Gastrocnemius medialis (tissue), 4 donors: ENCODE measurements at regions not wholly inside any gene's neighbourhood (a gene's known extent, or its start where the extent isn't known, plus 50 kb on each side); places are given as distances from the start of the nearest gene placed in this dataset.

Source experiments
- ATAC-seq, 2 donors: fragments of 150-250 bp; one replicate each; pipeline ENCODE4 v1.9.1; 2016
- DNase-seq, 2 donors: peaks; one replicate each; pipeline ENCODE4 v3.0.0-alpha.2; 2019
- H3K27ac ChIP-seq, 4 donors: fragments of 200-600 bp; sonication (generic); 1 replicate in 1 of 4; 2 replicates in 3 of 4; pipeline ENCODE4 v1.5.1; 2016 to 2018; ENCODE audit warnings: mild to moderate bottlenecking in 2 of 4, moderate library complexity in 1 of 4
- H3K27me3 ChIP-seq, 3 donors: fragments of 200-600 bp; sonication (generic) in 2 of 3; 1 replicate in 1 of 3; 2 replicates in 2 of 3; pipeline versions ENCODE4 v1.5.1 to v1.6.0; 2016 to 2019; ENCODE audit warnings: mild to moderate bottlenecking in 1 of 3, moderate library complexity in 1 of 3
- H3K36me3 ChIP-seq, 2 donors: fragments of 200-600 bp; sonication (generic) in 1 of 2; one replicate each; pipeline ENCODE4 v1.5.1; 2017 to 2018
- H3K4me1 ChIP-seq, 2 donors: fragments of 200-600 bp; sonication (generic) in 1 of 2; one replicate each; pipeline ENCODE4 v1.5.1; 2016 to 2017; ENCODE audit warnings: mild to moderate bottlenecking in 2 of 2
- H3K4me3 ChIP-seq, 4 donors: fragments of 200-600 bp; sonication (generic) in 3 of 4; 1 replicate in 1 of 4; 2 replicates in 3 of 4; pipeline ENCODE4 v1.5.1; 2016 to 2019; ENCODE audit warnings: mild to moderate bottlenecking in 2 of 4
- H3K9me3 ChIP-seq, 3 donors: fragments of 200-600 bp; sonication (generic) in 2 of 3; 1 replicate in 1 of 3; 2 replicates in 2 of 3; pipeline ENCODE4 v1.5.1; 2016 to 2019
- CTCF ChIP-seq, 5 experiments: fragments of 450-650 bp in 3 of 5; fragments of 200-600 bp in 2 of 5; sonication (generic) in 2 of 5; IDR thresholded peaks in 4 of 5; conservative IDR thresholded peaks in 1 of 5; 1 replicate in 4 of 5; 2 replicates in 1 of 5; pipeline ENCODE4 v1.5.1; 2016 to 2019; ENCODE audit warnings: antibody characterized with exemption in 5 of 5, mild to moderate bottlenecking in 3 of 5, moderate library complexity in 3 of 5
- POLR2A ChIP-seq, 2 donors: fragments of 450-650 bp; IDR thresholded peaks; one replicate each; pipeline ENCODE4 v1.6.1; 2017; ENCODE audit warnings: antibody characterized with exemption in 2 of 2, mild to moderate bottlenecking in 2 of 2, moderate library complexity in 2 of 2
- in situ Hi-C, 4 donors: fragments of 200-750 bp; cut with MboI; loops; one replicate each; pipeline versions ENCODE4 v1.15.0 to v1.8.0; 2017; ENCODE audit warnings: low sequenced_read_pairs in 4 of 4
- intact Hi-C: fragments of 100-400 bp; cut with DNase I; formaldehyde crosslinking; loops from one replicate; pipeline ENCODE4 v1.15.1; 2023; ENCODE audit warnings: low total_unique reads

DNA sequence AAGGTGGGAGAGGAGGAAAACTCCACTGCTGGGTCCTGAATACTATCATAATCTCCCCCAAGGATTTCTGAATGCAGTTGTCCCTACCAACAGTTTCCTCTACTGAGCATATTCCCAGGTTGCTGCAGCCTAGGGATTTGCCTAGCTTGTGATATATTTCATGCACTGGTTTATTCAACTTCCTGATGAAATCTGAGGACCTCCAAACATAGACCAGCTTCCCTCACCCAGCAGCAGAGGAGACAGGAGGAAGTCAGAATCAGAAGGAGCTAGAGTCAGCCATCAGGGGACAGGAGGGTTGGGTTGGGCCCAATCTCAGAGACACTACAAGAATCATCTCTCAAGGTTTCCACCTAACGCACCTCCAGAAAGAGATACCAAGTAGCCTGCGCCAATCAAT is 138.4 kb upstream of the TOP1 start:
- TF ChIP-seq CTCF (IDR thresholded peaks at IDR 0.05 in 4 of 5, conservative IDR thresholded peaks at IDR 0.05 in 1 of 5) (no peak), POLR2A (IDR thresholded peaks at IDR 0.05) (no peak)
- H3K4me3 ChIP-seq, result no peak overlapping the region
- intact Hi-C loops, result no loop called here
- ATAC-seq (no peak), DNase-seq (no peak)
- in situ Hi-C loops, result no loop called here
- no peaks in the 10 kb centered on the region for H3K27me3 ChIP-seq
- H3K9me3 ChIP-seq, result no peaks in the 10 kb centered on the region
- H3K4me1 ChIP-seq, result peaks cover 0 to 7% of the 10 kb centered on the region in 2 donors
- H3K36me3 ChIP-seq, result no peaks in the 10 kb centered on the region
- H3K27ac ChIP-seq, result no peak overlapping the region

- Histone ChIP-seq H3K4me3 (no peak overlapping the region), H3K4me1 (peaks cover 0 to 7% of the 10 kb centered on the region in 2 donors), H3K9me3 (no peaks in the 10 kb centered on the region), H3K27me3 (no peaks in the 10 kb centered on the region), H3K27ac (no peak overlapping the region), H3K36me3 (no peaks in the 10 kb centered on the region)
- no peak for TF ChIP-seq CTCF (IDR thresholded peaks at IDR 0.05 in 4 of 5, conservative IDR thresholded peaks at IDR 0.05 in 1 of 5)
- TF ChIP-seq POLR2A (IDR thresholded peaks at IDR 0.05), result no peak
- DNase-seq, result no peak
- in situ Hi-C loops, result no loop called here
- no peak for ATAC-seq
- intact Hi-C loops, result no loop called here
These were observed 138.0 kb upstream of the TOP1 start for GRCh38 chr20:40890635-40891034.

DNA sequence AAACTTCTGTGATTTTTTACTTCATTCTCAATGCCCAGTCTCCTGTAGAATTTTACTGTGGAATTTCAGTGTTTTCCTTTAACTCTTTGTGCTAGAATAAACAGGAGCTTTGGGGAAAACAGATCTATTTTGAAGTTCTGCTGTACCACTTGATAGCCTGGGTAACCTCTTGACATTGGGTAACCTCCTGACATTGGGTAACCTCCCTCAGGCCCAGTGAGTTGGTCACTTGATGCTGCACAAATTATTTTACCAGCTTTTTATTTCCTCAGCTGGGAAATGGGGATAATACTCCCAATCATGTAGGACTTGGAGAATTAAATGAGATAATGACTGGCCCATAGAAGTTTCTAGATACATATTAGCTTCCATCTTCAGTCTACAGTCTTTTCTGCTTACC is 137.3 kb upstream of the TOP1 start:
- H3K9me3 ChIP-seq, result no peaks in the 10 kb centered on the region
- no peak for TF ChIP-seq POLR2A (IDR thresholded peaks at IDR 0.05)
- no peak for TF ChIP-seq CTCF (IDR thresholded peaks at IDR 0.05 in 4 of 5, conservative IDR thresholded peaks at IDR 0.05 in 1 of 5)
- no peak overlapping the region for H3K27ac ChIP-seq
- DNase-seq (no peak), ATAC-seq (no peak)
- no peaks in the 10 kb centered on the region for H3K27me3 ChIP-seq
- no peaks in the 10 kb centered on the region for H3K36me3 ChIP-seq
- in situ Hi-C loops, result no loop called here
- H3K4me3 ChIP-seq, result no peak overlapping the region
- H3K4me1 ChIP-seq, result peaks cover 0 to 7% of the 10 kb centered on the region in 2 donors
- intact Hi-C loops, result no loop called here

GRCh38 chr20:40892642-40893041 is 136.0 kb upstream of the TOP1 start:
- in situ Hi-C loops (no loop called here), intact Hi-C loops (no loop called here)
- H3K36me3 ChIP-seq, result no peaks in the 10 kb centered on the region
- H3K4me3 ChIP-seq, result no peak overlapping the region
- no peak for ATAC-seq
- no peaks in the 10 kb centered on the region for H3K9me3 ChIP-seq
- DNase-seq, result no peak
- H3K27me3 ChIP-seq, result no peaks in the 10 kb centered on the region
- no peak overlapping the region for H3K27ac ChIP-seq
- peaks cover 0 to 7% of the 10 kb centered on the region in 2 donors for H3K4me1 ChIP-seq
- TF ChIP-seq CTCF (IDR thresholded peaks at IDR 0.05 in 4 of 5, conservative IDR thresholded peaks at IDR 0.05 in 1 of 5) (no peak), POLR2A (IDR thresholded peaks at IDR 0.05) (no peak)

GRCh38 chr20:40893610-40894236 is 134.9 kb upstream of the TOP1 start:
- in situ Hi-C loops, result no loop called here
- Histone ChIP-seq H3K27ac (no peak overlapping the region), H3K4me1 (peaks cover 0 to 7% of the 10 kb centered on the region in 2 donors), H3K36me3 (no peaks in the 10 kb centered on the region), H3K4me3 (no peak overlapping the region), H3K9me3 (no peaks in the 10 kb centered on the region), H3K27me3 (no peaks in the 10 kb centered on the region)
- DNase-seq (no peak), ATAC-seq (no peak)
- TF ChIP-seq CTCF (IDR thresholded peaks at IDR 0.05 in 4 of 5, conservative IDR thresholded peaks at IDR 0.05 in 1 of 5) (no peak), POLR2A (IDR thresholded peaks at IDR 0.05) (no peak)
- intact Hi-C loops, result no loop called here
